BJ (cell line): ENCODE measurements at regions not wholly inside any gene's neighbourhood (a gene's known extent, or its start where the extent isn't known, plus 50 kb on each side); places are given as distances from the start of the nearest gene placed in this dataset.
A peak's percentile ranks its signal among the peaks of the same experiment; 100 is the strongest.

Experiments
- CTCF ChIA-PET: fragments of 350-600 bp; formaldehyde crosslinking; extraction: SDS; loops from one replicate; lab custom pipeline; 2021; ENCODE audit warnings: antibody characterized with exemption, inconsistent platforms; lab: Yijun Ruan, JAX
- POLR2A ChIA-PET: fragments of 300-600 bp; sonication (Branson Sonifier 250); formaldehyde crosslinking; extraction: SDS; loops from one replicate; lab custom pipeline; 2021; ENCODE audit warnings: antibody characterized with exemption; lab: Charles Lee
- DNase-seq: peaks from one replicate; pipeline ENCODE4 v3.0.0-alpha.2; 2011; ENCODE audit warnings: low read depth
- H3K27me3 ChIP-seq: 2 replicates; pipeline ENCODE4 v1.6.0; 2011; ENCODE audit warnings: low read length; ENCODE audit not compliant: control insufficient read depth, insufficient read depth
- H3K36me3 ChIP-seq: 2 replicates; pipeline ENCODE4 v1.5.1; 2011; ENCODE audit warnings: low read length; ENCODE audit not compliant: control insufficient read depth, insufficient read depth
- H3K4me3 ChIP-seq: 2 replicates; pipeline ENCODE4 v1.5.1; 2011; ENCODE audit warnings: low read depth, mild to moderate bottlenecking, control low read depth, low read length
- CTCF ChIP-seq: IDR thresholded peaks from 2 replicates; pipeline ENCODE4 v1.5.1; 2011; ENCODE audit warnings: low read depth, mild to moderate bottlenecking, control low read depth, inconsistent platforms, low read length, moderate library complexity; ENCODE audit not compliant: insufficient read depth

GRCh38 chr2:146950911-146951310, 893.9 kb upstream of the ACVR2A start:
- POLR2A ChIA-PET, result no interaction called here
- no peak for TF ChIP-seq CTCF
- Histone ChIP-seq H3K36me3 (no peaks in the 10 kb centered on the region), H3K4me3 (no peak overlapping the region), H3K27me3 (no peaks in the 10 kb centered on the region)
- no peak for DNase-seq
- CTCF ChIA-PET, result no interaction called here

GRCh38 chr2:146950361-146950760, 894.5 kb upstream of the ACVR2A start:
- Histone ChIP-seq H3K4me3 (no peak overlapping the region), H3K36me3 (no peaks in the 10 kb centered on the region), H3K27me3 (no peaks in the 10 kb centered on the region)
- TF ChIP-seq CTCF, result no peak
- POLR2A ChIA-PET, result no interaction called here
- CTCF ChIA-PET, result no interaction called here
- DNase-seq, result no peak

- no peak for TF ChIP-seq CTCF
- Histone ChIP-seq H3K4me3 (no peak overlapping the region), H3K27me3 (no peaks in the 10 kb centered on the region), H3K36me3 (no peaks in the 10 kb centered on the region)
- no peak for DNase-seq
- ChIA-PET CTCF (no interaction called here), POLR2A (no interaction called here)
Measured at GRCh38 chr2:146949400-146949799, 895.4 kb upstream of the ACVR2A start.

- Histone ChIP-seq H3K4me3 (no peak overlapping the region), H3K36me3 (no peaks in the 10 kb centered on the region), H3K27me3 (no peaks in the 10 kb centered on the region)
- CTCF ChIA-PET, result no interaction called here
- no peak for TF ChIP-seq CTCF
- POLR2A ChIA-PET, result no interaction called here
- DNase-seq, result no peak
Measured at GRCh38 chr2:146944601-146945000, 900.2 kb upstream of the ACVR2A start.

- DNase-seq, result peak; percentile 17
- H3K27me3 ChIP-seq, result no peaks in the 10 kb centered on the region
- CTCF ChIA-PET, result interaction anchor here (1.3 to 1.4 kb wide), 2 partner anchors 13 to 201 kb away, joined by 3 to 4 read pairs; no protein-coding TSS in a partner anchor
- TF ChIP-seq CTCF, result no peak
- no peaks in the 10 kb centered on the region for H3K36me3 ChIP-seq
- no peak overlapping the region for H3K4me3 ChIP-seq
- POLR2A ChIA-PET, result interaction anchor here (0.5 to 0.6 kb wide), 2 partner anchors 12 to 42 kb away, joined by 3 to 9 read pairs; no protein-coding TSS in a partner anchor
Measured at GRCh38 chr2:146939991-146940685, 904.7 kb upstream of the ACVR2A start.
